Stromal cell of bone marrow (primary cell): ENCODE measurements at regions not wholly inside any gene's neighbourhood (a gene's known extent, or its start where the extent isn't known, plus 50 kb on each side); places are given as distances from the start of the nearest gene placed in this dataset.
A peak's percentile ranks its signal among the peaks of the same experiment; 100 is the strongest.
"Not testable (repeated sequence)": the region's sequence is repeated elsewhere in the genome, so short reads cannot be mapped to it uniquely, and the experiment has no call there.

Source experiments
- DNase-seq: peaks from one replicate; pipeline ENCODE4 v3.0.0-alpha.2; 2012; ENCODE audit warnings: low read depth

DNA sequence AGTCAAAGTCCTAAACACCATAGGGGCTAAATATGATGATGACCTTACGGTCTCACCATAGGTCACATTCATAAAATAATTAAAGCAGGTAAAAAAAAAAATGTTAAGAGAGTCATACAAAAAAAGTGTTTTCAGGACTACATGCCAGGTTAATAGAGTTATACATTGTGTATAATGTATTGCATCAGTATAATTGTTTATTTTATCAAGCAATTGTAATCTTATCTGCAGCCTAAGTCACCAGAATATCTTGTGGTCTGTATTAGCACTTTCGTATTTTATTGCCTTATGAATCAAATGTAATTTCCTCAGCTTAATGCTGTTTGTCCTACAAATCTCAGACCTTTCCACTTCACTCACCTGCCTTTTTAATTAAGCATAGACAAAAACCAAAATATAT is 972.9 kb upstream of the PCDH20 start:
- no peak for DNase-seq

DNA sequence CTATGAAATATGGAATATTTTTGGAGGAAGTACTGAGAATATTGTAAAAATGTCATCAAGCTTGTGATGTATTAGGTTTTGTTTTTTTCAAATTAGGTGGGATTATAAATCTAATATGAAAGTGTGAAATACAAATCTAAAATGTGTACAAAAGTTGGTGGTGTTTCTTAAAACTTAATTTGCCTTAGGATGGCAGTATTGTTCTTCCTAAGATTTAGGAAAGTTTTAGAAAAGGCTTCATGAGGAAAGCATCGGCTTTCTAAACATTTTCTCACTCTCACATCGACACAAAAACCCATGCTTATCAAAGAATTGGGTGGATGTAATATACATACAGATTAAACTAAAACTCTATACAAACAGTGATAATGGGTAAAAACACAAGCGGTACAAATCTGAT is 972.0 kb upstream of the PCDH20 start:
- peak; percentile 2 for DNase-seq

DNA sequence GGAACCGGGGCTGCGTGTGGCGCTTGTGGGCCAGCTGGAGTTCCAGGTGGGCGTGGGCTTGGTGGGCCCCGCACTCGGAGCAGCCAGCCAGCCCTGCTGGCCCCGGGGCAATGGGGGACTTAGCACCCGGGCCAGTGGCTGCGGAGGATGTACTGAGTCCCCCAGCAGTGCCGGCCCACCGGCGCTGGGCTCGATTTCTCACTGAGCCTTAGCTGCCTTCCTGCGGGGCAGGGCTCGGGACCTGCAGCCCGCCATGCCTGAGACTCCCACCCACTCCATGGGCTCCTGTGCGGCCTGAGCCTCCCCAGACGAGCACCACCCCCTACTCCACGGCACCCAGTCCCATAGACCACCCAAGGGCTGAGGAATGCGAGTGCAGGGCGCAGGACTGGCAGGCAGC is 963.6 kb upstream of the PCDH20 start:
- DNase-seq: not testable (repeated sequence)

DNA sequence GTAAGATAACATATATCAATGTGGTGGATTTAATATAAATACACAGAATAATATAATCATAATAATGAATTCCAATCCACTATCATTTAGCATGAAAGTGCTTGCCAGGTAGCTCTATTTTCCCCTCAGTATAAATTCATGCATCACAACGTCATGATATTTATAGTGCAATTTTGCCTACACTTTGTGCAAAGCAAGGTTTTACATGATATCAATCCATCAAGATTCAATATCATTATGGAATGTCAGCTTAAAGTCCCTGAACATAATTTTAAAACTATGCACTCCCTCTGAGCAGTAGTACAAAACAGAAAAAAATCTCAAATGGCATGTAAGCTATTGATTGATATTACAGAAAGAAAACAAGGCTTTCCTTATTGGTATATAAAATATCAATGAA is 962.2 kb upstream of the PCDH20 start:
- DNase-seq: no peak

DNA sequence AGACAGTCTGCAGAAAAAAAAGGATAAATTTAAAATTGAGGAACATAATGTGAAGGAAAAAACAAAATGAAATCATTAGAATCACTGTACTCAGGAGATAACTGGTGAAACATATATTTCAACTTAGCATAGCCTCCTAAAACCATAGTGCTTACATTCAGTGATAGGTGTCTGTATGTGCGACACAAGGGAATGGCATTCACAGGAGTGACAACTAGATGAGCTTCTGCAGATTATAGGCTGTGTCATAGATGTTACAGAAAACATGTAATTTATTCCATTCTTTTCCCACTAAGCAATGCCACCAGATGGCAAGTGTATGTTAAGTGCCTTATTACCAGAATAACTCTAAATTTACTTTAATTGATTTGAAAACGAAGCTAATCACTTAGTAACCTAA is 960.0 kb upstream of the PCDH20 start:
- DNase-seq: no peak

DNA sequence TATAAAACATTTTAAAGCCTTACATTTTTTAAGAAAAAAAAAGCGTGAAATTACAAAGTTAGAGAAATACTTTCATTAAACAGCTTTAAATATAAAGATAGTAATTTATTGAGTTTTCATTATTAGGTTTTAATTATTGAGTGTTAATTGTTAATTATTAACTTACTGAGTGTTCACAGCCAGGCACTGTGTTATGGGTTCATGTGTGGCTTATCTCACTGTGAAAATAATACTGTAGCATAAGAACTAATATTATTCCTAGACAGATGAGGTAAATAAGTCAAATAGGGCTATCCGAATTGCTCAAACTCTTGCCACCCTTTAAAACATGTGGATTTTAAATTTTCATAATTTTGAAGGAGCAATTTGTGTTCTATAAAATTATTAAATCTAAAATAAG is 956.1 kb upstream of the PCDH20 start:
- DNase-seq: no peak

DNA sequence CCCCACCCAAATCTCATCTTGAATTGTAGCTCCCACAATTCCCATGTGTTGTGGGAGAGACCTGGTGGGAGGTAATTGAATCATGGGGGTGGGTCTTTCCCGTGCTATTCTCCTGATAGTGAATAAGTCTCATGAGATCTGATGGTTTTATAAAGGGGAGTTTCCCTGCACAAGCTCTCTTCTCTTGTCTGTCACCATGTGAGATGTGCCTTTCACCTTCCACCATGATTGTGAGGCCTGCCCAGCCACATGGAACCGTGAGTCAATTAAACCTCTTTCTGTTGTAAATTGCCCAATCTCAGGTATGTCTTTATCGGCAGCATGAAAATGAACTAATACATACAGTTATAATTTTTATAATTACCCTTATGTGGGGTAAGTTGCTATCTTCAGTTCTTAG is 952.3 kb upstream of the PCDH20 start:
- not testable (repeated sequence) for DNase-seq

DNA sequence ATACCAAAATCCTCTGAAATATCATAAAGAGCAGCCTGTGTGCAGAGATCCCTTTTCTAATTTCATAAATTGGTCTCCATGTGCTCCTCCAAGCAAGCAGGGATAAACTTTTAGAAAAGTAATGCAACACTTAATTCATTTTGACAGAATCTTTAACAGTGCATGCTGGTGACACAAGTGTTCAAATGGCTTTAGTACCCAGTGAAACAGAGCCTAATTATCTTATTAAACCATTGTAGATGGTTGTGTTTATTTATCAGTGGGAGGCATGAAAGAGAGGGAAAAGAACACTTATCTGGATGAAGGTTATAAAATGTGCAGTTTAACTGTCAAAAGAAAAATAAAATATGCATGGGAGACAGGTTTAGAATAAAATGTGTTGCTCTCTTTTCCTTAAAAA is 945.0 kb upstream of the PCDH20 start:
- DNase-seq: no peak

DNA sequence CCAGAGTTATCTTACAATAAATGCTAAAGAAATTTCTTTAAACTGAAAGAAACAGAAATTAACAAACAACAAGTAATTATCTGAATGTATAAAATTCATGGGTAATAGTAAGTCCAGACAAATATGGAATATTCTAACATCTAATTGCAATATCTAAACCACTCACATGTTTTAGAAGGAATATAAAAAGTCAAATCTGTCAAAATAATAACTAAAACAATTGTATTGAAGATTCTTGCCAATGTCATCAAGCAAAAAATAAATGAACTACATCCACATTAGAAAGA is 942.9 kb upstream of the PCDH20 start:
- no peak for DNase-seq

DNA sequence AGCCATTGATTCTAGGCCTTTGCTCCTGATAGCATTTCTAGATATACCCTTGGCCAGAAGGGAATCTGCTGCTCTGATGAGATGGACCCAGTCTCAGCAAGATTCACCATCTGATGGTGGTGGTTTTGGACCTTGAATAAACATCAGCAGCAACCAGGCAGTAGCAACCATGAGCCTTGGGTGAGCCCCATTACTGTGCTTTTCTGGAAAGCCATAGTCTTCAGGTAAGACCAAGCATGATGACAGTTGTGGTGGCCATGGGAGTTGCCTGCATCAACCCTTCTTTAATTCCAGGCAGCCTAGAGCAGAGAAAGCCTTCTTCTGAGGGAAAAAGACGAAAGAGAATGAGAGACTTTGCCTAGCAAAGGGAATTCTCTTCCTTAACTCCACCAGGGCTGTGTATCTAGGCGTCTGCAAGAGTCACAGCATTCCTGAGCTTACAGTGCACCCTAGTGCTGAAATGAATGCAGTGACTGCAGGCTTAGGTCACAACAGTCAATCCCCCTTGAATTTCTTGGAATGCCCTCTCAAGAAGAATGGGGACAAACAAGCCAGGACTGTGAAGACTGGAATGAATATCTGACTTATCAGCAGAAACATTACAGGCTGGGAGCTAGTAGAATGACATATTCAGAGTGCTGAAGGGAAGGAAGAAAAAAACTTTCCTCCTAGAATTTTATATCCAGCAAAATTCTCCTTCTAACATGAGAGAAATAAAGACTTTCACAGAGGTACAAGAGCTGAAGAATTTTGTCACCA is 942.4 kb upstream of the PCDH20 start:
- DNase-seq: peak; percentile 1

DNA sequence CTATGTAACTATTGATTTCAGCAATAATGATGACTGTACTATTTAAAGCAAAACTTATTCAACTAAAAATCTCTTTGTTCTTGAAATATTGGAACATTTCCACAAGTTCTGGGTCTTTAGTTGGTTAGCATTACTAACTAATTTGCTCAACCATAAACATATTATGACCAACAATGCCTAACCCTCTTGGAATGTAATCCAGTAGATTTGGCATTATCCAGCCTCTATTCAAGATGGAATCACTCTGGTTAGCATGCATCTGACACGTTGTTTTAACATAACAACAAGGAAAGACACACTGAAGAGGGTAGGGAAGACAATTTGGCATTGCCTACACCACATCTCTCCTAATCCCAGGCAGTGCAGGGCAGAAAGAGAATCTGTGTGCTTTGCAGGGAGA is 941.3 kb upstream of the PCDH20 start:
- no peak for DNase-seq

DNA sequence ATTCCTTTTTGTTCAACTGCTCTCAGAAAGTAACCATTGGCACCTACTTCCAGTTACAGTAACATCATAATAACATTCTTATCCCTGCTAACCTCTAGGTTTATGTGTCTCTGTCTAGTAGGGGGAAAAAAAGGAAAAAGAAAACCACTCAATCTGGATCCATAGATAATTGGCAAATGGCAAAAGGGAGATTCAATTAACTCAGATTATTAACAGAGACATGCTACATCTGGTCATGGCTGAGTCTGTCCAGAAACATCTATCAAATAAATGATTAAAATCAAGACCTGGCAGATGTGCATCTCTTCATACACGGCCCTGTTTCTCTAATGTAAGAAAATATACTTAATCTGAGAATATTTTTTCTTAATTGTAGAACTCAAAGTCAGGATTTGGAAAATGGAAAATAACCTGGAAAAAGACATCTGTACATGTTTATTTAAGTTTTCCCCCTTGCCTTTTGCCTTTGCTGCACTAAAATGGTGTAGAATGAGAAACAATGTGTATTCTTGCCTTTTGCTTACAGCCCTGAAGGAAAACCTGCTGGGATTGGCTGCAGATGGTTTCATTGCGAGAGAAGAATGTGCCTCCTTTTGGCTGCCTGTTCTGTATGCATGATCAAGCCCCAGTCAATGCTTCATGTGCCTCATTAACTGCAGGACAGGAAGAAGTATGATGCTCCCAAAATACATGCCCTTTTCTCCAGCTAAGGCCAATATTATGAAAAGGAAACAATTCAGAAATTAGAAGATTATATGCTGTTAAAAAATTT is 921.6 kb upstream of the PCDH20 start:
- no peak for DNase-seq

DNA sequence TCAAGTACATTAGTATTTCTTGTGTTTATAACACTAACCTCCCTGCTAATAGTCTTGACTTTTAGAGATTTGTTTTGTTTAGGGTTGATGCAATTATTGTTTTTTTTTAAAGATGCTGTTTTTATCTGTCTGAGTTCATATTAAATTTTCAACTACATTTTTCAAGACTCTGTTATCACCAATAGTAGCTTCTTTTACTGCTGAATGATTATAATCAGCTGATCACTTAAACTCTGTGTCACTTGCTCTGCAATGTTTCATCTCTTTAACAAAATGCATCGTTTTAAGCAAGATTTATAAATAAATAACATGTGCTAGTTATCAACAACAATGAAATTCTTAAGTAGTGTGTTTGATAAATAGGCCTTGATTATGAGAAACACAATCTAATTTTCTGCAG is 920.9 kb upstream of the PCDH20 start:
- DNase-seq: no peak

DNA sequence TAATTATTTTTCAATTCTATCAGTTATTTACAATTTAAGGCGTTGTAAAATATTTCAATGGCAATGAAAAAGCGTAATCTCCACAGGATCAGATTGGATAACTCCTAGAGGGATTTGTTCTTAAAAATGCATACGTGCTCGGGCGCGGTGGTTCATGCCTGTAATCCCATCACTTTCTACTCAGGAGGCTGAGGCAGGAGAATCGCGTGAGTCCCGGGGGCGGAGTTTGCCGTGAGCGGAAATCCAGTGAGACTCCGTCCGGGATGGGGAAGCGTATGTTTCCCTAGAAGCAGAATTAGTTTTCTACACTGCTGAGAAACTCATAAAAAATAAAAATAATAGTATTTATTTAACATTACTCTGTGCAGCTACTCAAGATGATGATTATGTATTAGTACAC is 917.8 kb upstream of the PCDH20 start:
- DNase-seq: no peak

DNA sequence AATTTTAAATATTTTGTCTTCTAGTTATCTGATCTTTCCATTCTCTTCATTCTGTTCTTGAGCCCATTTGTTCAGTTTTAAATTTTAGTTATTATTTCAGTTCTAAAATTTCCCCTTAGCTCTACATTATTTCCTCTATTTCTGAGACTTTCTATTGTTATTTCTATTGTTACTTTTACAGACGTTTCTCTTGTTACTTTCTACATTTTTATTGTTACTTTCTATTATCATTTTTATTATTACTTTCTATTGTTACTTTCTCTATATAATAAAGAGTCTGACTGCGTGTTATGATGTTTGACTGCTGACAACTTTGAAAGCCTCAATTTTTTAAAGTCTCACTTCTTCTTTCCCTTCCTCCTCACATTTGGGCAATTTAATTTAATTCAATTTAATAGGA is 915.7 kb upstream of the PCDH20 start:
- DNase-seq: no peak

DNA sequence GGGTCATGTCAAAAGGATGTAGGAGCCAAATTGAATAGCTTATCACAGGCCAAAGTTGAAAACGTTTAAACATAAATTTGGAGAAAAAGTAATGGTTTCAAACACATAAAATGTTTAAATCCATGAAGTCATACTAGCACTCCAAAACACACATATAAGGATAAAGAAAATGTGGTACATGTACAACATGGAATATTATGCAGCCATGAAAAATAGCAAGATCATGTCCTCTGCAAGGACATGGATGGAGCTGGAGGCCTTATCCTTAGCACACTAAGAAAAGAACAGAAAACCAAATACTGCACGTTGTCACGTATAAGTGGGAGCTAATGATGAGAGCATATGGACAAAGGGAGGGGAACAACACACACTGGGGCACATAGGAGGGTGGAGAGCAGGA is 911.7 kb upstream of the PCDH20 start:
- DNase-seq: no peak

DNA sequence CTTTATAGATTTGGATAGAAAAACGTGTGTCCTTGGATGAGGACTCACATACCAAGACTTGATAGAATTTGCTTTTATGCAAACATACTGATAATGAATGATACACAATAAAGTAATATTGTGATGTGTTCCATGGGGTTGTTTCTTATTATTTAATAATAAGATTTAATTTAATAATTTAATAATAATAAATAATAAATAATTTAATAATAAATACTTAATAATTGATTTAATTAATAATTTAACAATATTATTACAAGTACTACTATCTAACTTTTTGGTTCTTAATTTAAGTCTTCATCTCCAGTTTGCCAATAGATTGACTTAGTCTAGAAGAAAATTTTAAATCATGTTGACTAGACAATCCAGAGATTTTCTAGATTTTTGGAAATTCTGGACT is 909.2 kb upstream of the PCDH20 start:
- no peak for DNase-seq

DNA sequence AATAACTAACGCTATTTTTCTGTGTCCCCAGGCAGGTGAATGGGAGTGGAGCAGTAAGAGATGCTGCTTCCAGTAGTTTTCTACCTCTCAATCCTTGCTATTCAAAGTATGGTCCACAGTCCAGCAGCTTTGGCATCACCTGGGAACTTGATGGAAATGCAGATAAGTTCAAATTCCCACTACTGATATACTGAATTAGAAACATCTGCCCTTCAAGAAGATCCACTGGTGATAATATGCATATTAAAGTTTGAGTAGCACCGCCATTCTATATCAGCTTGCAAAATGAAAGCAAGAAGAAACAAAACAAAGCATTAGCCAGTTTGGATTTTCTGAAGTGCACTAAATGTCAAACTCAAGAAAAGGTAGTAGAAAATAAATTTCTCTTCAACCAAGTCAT is 906.2 kb upstream of the PCDH20 start:
- DNase-seq: no peak

DNA sequence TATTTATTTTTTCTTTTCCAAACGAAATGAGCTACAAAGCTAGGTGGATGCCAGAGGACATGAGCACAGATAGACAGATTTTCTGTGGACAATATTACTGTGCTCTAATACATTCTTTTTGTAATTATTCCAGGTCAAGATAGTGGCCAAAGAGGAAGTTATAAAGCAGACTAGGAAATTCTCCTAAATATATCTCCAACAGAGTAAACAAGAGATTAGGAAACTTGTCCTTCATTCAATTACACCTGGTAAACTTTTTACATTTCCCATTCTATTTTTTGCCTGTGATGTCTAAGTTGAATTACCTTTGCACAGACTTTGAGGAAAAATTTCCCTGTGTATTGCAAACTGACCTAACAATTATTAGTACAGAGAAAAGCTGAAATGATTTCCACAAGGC is 905.5 kb upstream of the PCDH20 start:
- no peak for DNase-seq

DNA sequence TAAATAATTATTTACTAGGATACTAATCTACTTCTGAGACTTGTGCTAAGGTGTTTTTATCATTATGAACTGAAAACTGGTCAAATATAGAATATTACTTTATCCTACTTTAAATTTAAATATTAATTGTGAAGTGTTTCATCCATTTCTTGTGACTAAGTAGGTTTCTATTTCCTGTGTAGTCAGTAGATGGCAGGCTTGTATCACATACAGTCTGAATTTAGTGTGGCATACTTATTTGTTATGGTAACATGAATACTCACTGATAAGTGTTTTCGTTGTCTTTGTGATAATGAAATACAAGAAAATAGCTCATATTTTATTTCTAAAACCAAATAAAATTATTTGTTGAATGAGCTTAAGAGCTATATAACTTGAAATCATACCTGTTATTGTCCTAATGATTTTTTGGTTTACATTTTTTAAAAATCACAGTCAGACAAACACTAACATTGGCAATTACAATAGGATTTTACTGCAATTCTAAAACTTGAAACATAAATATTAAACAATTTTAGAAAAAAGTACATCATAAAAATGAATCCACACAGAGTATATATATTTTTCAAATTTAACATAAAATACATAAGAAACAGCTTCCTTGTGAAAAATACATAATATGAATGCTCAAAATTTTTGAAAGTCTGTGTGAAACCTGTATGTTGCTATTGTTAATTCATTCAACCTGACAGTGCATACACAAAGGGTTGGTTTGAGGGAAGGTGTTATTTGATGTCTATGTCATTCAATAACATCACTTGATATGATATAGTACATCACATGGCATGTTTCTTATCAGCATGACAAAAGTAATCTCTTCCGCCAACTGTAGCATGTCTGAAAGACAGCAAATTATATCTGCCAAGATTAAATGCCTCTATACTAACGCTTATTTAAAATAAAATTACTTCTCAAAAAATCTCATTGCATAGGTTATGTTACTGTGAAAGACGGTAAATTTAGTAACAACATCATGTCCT is 904.8 kb upstream of the PCDH20 start:
- peak; percentile 7 for DNase-seq

DNA sequence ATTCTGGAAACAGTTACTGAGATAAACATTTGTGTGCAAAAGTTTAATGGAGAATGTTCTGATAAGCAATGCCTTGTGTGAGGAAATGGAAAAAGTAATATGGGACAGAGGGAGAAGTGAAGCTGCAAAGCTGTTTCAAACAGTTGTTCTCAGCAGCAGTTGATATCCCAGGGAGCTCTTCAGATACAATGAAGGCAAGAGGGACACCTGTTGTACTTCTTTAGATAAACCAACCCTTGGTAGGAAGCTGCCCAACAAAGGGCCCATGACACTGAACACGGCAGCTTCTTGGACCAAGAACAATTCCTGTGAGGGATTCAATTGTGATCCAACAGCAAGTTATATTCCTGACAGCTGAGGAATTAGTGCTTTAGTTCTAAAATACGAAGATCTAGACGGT is 894.3 kb upstream of the PCDH20 start:
- DNase-seq: no peak

DNA sequence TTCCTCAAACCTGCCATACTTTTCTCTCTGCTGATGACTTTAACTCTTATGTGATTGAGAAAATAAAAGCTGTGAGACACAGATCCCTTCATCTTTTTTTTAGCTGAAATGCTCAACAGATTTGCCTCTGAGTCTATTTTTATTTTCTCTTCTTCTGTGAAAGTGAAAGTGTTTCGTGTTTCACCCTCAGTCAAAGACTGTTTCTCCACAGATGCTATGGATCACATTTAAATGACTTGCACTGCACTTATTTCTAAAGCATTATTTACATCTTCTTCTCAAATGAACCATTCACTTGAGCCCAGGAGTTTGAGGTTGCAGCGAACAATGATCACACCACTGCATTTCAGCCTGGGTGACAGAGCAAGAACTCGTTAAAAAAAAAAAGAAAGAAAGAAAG is 890.1 kb upstream of the PCDH20 start:
- no peak for DNase-seq

DNA sequence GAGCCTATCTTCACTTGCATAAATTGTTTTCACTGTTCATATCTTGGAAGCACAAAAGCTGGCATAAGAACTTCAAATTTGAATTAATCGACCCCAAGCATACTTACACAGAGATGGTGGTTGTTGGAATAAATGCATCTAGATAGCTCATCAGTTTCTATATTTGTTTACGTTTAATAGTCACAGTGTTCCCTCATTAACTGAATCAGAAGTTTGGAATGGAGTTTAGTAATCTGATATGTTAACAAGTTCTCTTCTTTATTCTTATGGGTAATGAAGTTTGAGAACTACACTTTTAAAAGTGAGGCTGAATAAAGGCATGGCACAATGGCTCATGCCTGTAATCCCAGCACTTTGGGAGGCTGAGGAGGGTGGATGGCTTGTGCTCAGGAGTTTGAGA is 886.7 kb upstream of the PCDH20 start:
- no peak for DNase-seq
